Effector CD8-positive, alpha-beta T cell (primary cell): ENCODE measurements at regions not wholly inside any gene's neighbourhood (a gene's known extent, or its start where the extent isn't known, plus 50 kb on each side); places are given as distances from the start of the nearest gene placed in this dataset.
"Not testable (repeated sequence)": the region's sequence is repeated elsewhere in the genome, so short reads cannot be mapped to it uniquely, and the experiment has no call there.

Experiments used
- DNase-seq: peaks from one replicate; lab custom pipeline; 2025; lab: John Stamatoyannopoulos, UW

DNA sequence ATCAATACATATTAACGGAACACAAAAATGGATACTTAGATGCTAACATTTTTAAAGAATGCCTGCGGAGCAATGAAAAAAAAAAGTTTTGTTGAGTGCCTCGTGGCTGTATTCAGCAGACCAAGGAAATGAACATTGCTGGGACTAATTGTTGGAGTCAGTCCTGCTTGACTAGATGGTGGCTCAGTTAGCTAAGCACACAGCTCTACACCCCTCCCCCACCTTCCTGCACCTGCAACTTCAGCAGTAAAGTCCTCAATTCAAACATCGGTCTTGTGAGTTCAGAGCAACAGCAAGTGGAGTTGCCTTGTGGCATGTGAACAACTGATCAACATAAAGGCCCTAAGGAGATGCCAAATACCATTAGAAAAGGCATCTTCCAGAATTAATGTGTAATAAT lies 326.0 kb upstream of the NPSR1 start:
- no peak for DNase-seq

DNA sequence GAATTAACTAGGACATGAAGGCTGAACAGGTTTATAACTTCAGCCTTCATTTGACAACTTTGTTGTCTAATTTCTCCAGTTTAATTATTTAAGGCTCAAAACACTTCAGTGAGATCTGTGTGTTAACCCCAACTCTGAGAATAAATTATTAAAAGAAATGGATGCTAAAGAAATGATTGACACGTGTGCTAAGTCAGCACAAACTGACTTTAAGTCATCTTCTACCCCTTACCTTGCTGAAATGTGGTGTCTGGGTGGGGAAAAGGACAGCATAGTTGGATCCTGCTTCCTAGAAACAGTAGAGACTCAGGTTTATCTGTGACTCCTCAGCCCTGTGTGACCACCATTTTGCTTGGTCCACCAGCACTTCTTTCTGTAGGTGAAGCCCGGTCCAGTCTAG lies 324.8 kb upstream of the NPSR1 start:
- DNase-seq = no peak

DNA sequence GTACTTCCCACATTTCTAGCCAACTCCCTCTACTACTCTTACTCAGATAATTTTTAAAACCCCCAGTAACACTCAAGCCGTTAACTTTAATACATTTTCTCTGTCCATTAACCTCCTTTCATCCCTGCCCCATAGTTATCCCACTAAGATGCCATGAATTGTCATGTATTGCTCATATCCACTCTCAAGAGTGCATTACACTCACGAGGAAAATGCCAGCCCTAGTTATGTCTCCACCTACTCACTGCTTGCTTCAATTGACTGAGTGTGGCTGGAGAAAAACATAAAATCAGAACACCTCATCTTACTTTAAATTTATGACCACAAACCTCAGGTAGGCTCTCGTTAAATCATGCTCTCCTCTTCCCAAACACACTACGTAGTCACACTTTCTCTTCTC lies 324.1 kb upstream of the NPSR1 start:
- DNase-seq = no peak

DNA sequence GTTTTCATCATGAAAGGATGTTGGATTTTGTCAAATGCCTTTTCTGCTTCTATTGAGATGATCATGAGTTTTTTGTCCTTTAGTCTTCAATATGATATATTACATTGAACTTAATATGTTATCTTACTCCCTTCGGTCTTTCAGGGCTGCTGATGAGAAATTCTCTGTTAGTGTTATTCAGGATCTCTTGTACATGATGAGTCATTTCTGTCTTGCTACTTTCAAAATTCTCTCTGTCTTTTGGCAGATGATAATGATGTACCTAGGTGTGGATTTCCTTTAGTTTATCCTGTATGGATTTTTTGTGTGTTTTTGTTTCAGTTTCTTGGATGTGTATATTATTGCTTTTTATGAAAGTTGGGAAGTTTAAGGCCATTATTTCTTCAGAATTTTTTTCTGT lies 320.9 kb upstream of the NPSR1 start:
- DNase-seq = no peak

DNA sequence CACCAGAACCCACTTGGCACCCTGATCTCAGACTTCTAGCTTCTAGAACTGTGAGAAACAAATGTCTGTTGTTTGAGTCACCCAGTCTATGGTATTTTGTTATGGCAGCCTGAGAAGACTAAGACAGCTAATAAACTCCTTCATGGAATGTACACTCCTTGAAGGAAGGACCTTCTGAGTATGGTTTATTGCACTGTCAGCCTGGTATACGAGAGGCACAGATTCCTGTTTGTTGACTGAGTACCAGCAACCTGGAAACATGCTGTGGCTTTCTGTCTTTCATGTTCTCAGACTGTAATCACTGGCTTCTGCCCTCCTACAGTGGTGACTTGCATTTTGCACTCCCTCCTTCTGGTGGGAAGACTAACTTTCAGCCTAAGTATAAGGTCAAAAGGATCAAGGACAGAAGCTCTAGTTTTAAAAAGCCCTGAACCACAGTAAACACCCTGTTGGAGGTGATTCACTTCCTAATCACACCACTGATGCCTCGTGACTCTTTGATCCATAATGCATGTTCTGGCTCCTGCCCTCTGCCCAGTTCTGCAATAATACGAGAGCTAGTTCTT lies 319.0 kb upstream of the NPSR1 start:
- DNase-seq = no peak

DNA sequence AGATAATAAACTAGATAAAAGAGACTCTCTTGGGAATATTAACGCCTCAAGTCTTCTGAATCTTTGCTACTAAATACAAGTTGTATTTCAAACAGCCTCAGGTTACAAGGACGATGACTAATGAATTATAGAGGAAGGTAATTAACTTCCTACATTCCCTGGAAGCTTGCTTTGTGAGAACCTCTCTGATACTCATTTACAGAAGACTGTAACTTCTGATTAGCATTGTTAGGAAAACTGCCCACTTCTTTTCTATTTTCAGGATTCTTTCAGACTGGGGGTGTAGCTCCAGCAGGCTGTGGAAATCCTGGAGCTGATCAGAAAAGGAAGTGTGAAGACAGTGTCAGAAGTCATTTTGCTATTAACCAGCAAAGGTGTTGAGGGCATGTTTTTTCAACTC lies 316.7 kb upstream of the NPSR1 start:
- no peak for DNase-seq

DNA sequence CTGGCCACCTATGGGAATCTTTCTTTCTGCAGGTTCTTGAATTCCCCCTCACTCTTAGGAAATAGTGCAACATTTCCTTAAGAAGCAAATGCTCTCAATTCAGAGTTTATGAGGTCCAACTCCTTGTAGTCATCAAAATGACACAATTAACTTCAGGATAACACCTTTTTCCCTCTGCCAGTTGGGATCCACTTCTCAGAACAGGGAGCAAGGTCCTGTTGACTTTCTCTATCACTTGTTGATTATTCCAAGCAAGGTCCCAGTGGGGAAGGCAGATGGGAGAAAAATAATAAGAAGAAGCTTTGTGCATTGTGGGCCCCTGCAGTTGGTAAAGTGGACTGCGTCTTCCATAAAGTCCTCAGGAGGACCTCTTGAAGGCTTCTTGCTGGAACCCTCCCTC lies 315.6 kb upstream of the NPSR1 start:
- no peak for DNase-seq

DNA sequence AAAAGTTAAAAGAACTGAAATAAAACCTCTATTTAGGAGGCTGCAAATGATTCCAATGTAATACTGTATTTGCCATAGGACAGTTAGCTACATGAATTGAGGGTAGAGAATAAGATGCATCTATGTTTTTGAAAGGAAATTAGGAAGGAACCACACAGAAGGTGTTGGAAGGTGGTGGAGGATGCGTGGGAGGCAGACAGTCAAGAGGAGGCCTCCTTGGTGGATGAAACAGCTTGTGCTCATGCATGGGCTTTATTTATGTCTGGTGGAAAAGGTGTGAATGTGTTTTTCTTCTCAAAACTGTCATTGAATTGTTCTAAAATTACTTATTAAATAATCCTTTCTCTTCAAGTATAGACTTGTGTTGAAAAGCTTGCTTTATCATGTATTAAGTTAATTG lies 314.4 kb upstream of the NPSR1 start:
- DNase-seq = no peak

DNA sequence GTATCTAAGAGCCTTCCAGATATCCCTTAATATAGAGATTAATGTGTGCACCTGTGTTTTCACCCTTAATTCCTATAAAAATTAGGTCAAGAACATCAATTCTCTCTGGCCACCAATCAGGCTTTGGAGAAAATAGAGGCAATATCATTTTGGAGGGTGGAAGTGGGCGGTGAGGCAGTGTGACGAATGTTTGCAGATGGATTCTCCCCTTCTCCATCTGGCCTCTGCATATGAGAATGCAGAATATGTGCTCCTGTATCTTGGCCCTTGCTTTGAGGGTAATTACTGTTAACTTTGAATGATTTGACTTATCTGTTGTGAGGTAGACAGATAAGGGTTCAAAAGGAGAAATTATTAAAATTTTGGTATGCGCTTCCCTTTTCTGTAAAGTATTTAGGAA lies 304.0 kb upstream of the NPSR1 start:
- no peak for DNase-seq

DNA sequence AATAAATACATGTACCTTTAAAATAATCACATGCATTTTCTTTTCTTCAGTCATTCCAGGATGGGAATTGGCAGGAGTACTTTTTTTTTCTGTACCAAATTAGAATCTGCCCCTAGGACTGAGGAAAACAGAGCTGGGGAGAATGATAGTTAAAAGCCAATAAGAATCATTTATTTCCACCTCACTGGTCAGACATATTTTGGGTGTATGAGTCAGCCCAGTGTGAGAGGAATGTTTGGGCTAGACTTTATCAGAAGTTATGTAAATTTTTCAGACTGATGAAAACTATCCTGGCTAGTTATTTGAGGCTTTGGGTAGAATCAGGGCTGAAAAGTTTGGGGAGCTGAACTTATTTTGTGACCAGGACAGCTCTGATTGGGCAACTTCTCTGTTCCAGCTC lies 303.1 kb upstream of the NPSR1 start:
- DNase-seq = no peak

DNA sequence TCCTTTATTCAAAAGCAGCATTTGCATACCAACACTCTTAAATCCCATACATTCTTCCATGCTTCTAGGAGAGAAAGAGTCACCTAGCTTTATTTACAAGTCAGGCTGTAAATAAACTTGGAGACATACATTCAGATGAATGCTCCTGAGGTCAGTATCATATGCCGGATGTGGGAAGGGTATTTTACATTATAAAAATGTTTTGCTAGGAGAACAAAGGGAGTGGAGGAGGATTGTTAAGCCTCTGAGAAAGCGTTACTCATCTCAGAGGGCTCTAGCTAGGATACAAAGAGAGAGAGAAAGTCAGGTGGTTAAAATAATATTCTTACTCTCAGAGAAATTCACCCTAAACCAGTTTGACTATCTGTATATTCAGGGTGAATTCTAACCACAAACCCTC lies 300.9 kb upstream of the NPSR1 start:
- no peak for DNase-seq

DNA sequence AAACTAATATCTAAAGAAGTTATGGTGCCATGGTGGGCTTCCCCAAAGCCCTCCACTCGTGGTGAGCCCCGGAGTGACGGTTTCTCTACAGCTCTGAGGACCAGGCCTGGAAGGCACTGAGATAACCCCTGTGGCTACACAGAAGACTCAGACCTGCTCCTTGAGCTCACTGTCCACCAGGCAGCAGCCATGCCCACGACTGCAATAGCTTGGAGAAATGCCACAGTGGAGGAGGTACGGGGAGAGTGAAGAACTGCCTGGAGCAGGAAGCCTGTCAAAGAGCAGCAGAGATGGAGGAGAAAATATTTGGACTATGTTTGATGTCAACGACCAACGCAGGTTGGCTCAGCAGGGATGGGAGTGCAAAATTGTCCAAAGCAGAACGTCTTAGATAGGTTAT lies 300.1 kb upstream of the NPSR1 start:
- DNase-seq = no peak

DNA sequence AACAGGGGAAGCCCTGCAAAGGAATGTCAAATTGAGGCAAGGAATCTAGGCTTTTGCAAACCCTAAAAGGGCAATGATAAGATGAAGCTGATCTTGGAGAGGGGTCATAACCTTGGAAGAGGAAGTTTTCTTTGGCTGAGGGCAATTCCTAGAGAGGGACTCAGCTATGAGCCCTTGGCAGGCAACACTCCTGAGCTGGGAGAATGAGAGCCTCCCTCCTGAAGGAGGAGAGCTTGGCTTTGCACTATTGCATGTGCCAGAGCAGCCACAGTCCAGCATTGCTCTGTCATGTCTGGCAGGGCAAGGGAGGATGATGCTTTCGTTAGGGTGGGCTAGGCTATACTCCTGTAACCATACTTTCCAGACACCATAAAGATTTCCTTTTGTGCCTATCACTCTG lies 299.4 kb upstream of the NPSR1 start:
- not testable (repeated sequence) for DNase-seq

DNA sequence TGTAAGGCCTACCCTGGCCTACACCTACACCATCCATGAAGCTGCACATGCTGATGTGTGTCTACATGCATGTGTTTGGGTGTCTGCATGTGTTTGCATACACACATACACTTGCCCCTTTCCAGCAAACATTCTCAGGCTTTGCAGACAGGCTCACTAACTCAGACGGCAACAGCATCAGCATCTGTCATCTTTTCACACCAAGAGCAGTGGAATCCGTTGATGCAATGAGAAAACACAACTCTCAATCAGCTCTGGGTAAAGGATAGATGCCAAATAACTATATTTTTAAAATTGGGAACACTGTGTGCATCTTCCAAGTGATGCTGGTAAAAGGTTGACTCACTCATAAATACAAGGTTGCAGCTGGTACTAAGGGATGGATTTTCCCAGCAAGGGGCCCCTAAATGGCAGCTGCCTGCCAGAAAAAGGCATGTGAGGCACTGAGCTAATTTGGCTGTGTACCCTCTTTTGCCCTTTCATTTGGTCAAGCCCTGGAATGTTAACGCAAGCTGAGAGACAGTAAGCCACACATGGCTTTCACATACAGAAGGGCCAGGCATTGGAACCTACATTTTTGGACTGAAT lies 296.3 kb upstream of the NPSR1 start:
- DNase-seq = no peak

DNA sequence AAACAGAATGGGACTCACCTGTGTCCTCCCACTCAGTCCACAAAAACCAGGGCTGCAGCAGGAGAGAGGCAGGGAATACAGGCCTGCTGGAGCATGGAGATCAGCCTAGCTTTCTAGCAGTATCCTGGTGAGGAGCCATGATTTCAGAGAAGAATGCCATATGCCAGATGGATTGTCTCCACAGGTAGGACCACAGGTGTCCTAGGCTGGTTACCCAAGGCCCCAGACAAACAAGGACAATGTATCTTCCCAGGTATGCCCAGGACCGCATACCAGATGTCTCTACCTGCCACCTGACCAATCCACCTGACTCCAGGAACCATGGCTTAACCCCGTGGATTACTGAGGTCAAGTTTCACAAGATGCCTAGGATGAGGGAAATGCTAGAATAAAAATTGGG lies 295.4 kb upstream of the NPSR1 start:
- DNase-seq = no peak

DNA sequence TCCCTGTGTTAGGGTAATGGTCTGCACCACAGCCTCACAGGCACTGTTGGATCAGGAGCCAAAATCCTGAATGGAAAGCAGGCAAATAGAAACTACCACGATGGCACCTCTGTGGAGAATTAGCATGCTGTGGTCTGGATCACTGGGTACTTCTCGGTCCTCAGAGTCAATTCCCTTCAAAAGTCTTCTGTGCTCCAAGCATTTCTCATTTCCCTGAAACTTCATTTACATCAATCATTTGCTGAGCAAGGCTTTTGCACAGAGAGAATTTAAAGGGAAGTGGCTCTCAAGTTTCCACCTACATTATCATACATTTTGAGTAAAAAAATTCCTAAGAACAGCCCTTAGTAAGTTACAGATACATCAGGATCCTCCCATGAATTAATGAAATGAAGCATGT lies 293.9 kb upstream of the NPSR1 start:
- DNase-seq = no peak

DNA sequence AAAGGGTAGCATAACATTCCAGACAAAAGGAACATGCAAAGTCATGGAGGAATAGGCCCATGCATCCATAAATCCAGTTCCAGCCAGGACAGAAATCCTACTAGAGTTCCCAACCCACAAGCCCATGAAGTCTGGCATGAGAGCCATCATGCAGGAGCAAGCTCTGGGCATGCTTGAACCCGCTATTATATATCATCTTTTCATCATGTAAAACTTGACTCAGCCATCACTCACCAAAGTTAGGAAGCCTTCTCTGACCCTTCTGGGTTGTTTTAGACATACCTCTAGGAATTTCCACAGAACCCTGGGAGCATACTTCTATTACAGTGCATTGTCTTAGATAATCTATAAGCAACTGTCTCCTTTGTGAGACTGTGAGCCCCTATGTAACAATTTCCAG lies 293.0 kb upstream of the NPSR1 start:
- DNase-seq = no peak

DNA sequence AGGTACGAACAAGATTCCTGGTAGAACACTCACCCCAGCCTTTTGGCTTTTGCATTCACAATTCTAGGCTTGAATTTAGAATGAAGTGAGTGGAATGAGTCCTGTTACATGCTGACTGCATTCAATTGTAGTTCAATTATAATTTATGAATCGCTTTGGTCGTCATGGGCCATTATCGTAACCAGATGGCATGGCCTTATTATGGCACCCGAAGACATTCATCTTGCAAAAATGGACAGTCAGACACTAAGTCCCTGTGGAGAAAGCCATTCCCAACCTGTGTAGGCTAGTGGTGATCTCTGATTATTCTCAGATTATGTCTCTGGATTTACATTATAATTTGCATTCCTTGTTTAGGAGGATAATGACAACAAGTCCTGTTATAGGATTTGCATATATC lies 292.4 kb upstream of the NPSR1 start:
- no peak for DNase-seq

DNA sequence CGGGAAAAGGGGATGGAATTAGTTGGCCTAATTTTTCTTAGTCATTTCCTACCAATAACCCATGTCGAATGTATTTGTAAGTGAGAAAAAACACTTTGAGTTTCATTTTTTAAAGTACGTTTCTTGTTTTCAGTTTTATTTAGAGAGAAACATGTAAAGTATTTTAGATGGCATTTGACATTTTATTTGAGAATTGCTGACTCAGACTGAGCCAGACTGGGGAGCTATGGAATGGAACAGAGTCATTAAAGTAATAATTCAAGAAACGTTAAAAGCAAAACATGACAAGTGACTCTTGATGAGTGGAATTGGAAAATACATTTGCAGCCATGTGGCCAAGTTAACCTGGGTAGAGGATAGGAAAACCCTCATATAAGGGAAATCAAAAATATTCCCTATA lies 286.1 kb upstream of the NPSR1 start:
- no peak for DNase-seq

DNA sequence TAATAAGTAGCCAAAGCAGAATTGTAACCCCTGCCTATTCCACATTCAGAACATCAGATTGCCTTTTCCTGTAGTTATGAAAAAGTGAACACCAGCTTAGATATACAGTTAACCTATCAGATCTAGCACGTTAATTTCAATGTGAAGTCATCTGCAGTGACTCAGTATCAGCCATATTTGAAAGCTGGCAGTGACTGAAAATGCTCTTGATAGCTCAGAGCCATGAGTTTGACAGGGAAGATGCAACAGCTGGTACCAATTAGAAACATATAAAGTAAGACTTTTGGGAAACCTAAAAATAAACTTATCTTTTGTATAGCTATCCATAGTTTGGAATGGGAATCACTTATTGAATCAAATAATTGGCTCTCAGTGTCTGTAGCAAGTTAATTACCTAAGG lies 284.1 kb upstream of the NPSR1 start:
- DNase-seq = no peak

DNA sequence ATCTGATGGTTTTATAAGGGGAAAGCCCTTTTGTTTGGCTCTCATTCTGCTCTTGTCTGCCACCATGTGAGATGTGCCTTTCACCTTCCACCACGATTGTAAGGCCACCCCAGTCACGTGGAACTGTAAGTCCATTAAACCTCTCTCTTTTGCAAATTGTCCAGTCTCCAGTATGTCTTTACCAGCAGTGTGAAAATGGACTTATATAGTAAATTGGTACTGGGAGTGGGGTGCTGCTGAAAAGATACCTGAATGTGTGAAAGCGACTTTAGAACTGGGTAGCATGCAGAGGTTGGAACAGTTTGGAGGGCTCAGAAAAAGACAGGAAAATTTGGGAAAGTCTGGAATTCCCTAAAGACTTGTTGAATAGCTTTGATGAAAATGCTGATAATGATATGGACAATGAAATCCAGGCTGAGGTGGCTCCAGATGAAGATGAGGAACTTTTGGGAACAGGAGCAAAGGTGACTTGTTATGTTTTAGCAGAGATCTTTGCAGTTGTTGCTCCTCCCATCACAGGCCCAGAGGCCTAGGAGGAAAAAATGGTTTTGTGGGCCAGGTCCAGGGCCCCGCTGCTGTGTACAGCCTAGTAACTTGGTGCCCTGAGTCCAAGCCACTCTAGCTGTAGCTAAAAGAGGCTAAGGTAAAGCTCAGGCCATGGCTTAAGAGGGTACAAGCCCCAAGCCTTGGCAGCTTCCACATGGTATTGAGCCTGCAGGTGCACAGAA lies 275.7 kb upstream of the NPSR1 start:
- no peak for DNase-seq

DNA sequence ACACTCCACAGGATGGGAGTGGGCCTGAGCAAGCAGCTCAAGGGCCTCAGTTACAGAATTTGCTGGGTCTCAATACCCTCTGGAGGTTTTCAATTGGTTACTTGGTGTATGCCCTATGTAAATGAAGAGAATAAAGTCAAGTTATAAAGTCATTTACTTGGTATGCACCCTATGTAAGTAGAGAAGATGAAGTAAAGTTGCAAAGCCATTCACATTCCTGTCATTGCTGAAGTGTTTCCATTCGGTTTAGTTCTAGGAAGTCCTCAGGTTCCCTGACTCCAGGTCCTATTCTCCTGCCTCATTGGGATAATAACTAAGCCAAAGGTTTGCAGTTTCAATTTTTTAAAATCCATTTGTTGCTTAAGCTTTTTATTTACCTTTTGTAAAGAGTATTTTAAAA lies 272.6 kb upstream of the NPSR1 start:
- no peak for DNase-seq

DNA sequence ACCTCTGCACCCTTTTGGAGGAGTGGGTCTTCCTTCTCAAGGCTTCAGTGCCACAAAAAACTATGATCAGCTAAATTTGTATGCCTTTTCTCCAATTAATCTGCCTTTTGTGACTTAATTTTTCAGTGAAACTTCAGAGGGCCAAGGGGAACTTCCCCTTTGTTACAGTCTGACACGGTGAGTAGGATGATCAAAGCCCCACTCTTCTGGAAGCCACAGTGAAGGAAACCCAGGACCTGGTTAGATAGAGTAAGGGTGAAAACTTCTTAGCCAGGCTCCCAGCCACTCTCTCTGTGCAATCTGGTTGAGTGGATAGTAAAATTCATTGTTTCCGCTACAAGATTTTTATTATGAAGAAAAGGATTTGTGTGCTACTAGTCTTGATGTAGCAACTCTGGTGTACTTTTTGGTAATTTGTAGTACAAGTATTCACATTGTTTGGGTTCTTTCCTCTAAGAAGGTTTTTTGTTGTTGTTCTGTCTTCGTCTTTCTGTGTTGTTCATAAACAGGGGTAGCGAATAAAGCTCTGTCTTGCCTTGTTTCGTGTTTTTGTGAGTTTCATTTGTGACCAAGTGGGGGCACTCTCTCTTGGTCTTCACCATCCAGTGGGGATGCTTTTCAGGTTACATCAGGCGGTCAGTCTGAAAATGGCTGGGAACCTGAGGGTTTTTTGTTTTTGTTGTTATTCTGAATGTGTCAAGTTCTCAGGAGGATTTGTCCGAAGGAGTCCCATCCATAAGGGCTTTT lies 268.5 kb upstream of the NPSR1 start:
- no peak for DNase-seq
